ENCODE measurements at regions not wholly inside any gene's neighbourhood (a gene's known extent, or its start where the extent isn't known, plus 50 kb on each side); places are given as distances from the start of the nearest gene placed in this dataset.

- no peak for DNase-seq (ENCODE audit: low read depth)
These were observed 60.6 kb upstream of the ADRA1B start for GRCh38 chr5:159855476-159856191.

GRCh38 chr5:159858871-159859270 is 57.4 kb upstream of the ADRA1B start:
- no peak for DNase-seq (ENCODE audit: low read depth)

- DNase-seq (ENCODE audit: low read depth): no peak
These were observed 55.2 kb upstream of the ADRA1B start for GRCh38 chr5:159861086-159861485.

GRCh38 chr5:159864885-159865691 is 51.2 kb upstream of the ADRA1B start:
- no peak for DNase-seq (ENCODE audit: low read depth)

GRCh38 chr5:159866093-159866492 is 50.2 kb upstream of the ADRA1B start:
- DNase-seq (ENCODE audit: low read depth): no peak

Data from activated T-helper 1 cell treated with Interleukin-2 at 50 U/mL for 16 hours (primary cell).